Sciatic nerve (tissue), 2 donors: ENCODE measurements at regions not wholly inside any gene's neighbourhood (a gene's known extent, or its start where the extent isn't known, plus 50 kb on each side); places are given as distances from the start of the nearest gene placed in this dataset.
"Not testable (repeated sequence)": the region's sequence is repeated elsewhere in the genome, so short reads cannot be mapped to it uniquely, and the experiment has no call there.

Experiments
- ATAC-seq: fragments of 200-7000 bp; cut with Tn5 transposase; one replicate; pipeline ENCODE4 v1.9.1; 2020; ENCODE audit warnings: mild to moderate bottlenecking, moderate library complexity
- DNase-seq: peaks from one replicate; pipeline ENCODE4 v3.0.0-alpha.2; 2020; ENCODE audit warnings: low spot score
- intact Hi-C: fragments of 100-400 bp; cut with DNase I; formaldehyde crosslinking; loops from one replicate; pipeline ENCODE4 v1.14.2; 2022
- donor health status: DM: no; HTN: no; CAD: no.
- donor health status: DM: no; HTN: no; CAD: no.

DNA sequence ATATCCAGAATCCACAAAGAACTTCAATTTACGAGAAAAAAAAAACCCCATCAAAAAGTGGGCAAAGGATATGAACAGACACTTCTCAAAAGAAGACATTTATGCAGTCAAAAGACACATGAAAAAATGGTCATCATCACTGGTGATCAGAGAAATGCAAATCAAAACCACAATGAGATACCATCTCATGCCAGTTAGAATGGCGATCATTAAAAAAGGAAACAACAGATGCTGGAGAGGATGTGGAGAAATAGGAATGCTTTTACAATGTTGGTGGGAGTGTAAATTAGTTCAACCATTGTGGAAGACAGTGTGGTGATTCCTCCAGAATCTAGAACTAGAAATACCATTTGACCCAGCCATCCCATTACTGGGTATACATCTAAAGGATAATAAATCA is 419.9 kb upstream of the DDI1 start:
- DNase-seq, intact Hi-C loops, ATAC-seq: not testable (repeated sequence)

GRCh38 chr11:103618528-103618927 is 417.9 kb upstream of the DDI1 start:
- no peak for ATAC-seq
- no peak for DNase-seq
- intact Hi-C loops: no loop called here

DNA sequence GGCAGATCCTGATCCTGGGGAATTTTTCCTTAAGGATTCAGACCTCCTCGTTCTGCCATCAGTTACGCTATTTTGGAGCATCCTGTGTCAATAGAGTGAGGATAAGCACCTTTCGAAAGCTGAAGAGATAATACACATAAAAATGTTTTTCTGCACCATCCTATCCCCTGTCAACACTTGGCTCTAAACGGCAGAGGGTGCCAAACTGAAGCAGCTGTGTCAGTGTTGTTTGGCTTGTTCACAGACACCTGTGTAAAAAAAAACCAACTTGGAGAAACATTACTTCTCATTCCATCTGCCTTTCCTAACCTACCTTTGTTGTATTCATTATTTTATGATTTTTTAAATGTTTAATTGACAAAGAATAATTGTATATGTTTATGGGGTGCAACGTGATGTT is 417.0 kb upstream of the DDI1 start:
- intact Hi-C loops: no loop called here
- DNase-seq (no peak), ATAC-seq (no peak)

GRCh38 chr11:103619938-103620337 is 416.5 kb upstream of the DDI1 start:
- intact Hi-C loops: no loop called here
- DNase-seq: no peak
- no peak for ATAC-seq

- intact Hi-C loops: no loop called here
- ATAC-seq (no peak), DNase-seq (no peak)
These were observed 414.1 kb upstream of the DDI1 start for GRCh38 chr11:103622296-103622695.

GRCh38 chr11:103623933-103624332 is 412.5 kb upstream of the DDI1 start:
- intact Hi-C loops: no loop called here
- ATAC-seq (no peak), DNase-seq (no peak)

GRCh38 chr11:103624708-103625623 is 411.5 kb upstream of the DDI1 start:
- ATAC-seq (no peak), DNase-seq (no peak)
- intact Hi-C loops: no loop called here

DNA sequence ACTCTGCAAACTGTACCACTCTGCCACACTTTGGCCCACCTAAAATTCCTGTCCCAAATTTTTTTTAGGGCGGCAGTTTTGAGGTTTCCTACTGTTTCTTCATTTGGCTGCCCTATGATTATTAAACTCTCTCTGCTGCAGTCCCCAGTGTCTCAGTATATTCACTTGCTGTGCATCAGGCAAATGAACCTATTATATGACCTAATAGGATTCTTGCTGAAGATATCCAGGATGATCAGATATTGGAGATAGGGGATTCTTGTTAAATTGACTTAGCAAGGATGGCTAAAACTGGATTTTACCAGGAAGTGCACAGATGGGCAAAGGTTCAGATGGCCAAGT is 410.8 kb upstream of the DDI1 start:
- DNase-seq: no peak
- ATAC-seq: no peak
- intact Hi-C loops: no loop called here

GRCh38 chr11:103628121-103628520 is 408.3 kb upstream of the DDI1 start:
- DNase-seq (no peak), ATAC-seq (no peak)
- intact Hi-C loops: no loop called here

- intact Hi-C loops: no loop called here
- ATAC-seq: no peak
- no peak for DNase-seq
These were observed 404.6 kb upstream of the DDI1 start for GRCh38 chr11:103631841-103632240.

DNA sequence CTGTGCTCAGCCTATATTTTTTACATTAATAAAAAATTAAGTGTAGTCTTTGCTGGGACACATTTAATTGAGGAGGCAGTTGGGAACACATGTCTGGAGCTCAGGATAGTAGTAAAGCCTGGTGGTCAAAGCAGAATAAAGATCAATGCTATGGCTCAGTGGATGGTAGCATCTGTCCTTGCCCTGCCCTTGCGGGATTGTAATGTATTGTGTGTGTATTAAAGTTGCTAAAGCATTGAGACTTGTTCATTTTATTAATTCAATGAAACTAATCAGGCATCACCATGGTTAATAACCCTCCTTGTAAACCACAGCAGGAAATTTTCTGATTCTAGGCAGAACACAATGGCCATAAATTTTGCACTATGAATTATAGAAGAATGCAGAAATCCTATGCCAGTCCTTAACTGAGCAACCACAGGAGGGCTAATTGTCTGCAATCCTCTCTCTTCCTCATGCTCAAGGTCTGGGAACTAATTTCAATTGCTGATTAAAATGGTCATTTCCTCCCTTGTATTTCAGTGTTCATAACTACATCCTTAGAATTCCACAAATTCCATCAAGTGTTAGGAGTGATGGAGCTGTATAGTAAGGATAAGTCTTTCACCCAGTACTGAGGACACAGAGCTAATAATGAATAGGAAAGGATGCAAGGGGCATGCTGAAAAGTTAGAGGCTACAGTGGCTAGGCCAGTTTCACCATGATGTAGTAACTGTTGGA is 403.2 kb upstream of the DDI1 start:
- DNase-seq: no peak
- no peak for ATAC-seq
- intact Hi-C loops: no loop called here

DNA sequence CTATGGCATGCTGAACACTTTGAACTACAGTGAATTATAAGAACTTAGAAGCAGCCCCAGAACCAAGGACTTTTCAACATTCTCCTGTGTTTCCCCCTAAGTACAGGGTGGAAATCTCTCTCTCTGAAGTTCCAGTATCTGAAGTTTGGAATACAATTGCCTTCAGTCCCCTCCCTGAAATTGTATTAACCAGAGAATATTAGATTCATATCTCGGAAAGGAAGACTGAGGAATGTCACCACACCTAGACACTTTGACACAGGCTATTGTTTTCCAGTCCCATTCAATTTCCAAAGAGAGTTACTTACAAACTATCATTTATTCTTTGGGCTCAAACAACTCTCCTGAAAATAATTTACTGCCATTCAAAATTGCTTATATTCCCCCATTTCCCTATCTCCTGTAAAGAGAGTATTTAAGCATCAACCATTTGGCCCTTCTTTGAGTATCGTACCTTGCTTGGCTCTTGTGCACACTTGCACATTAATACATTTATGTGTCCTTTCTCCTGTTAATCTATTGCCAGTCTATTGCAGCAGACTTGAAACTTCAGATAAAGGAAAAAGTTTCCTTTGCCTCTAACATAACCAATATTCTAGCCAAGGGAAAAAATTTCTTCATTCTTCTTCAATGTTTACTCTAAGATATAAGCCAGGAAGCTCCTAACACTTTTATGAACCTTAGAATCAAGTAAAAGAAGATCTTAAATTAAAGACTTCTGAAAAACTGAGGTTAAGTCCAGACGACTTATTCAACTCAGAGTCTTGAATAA is 402.4 kb upstream of the DDI1 start:
- no peak for ATAC-seq
- intact Hi-C loops: no loop called here
- DNase-seq: no peak

DNA sequence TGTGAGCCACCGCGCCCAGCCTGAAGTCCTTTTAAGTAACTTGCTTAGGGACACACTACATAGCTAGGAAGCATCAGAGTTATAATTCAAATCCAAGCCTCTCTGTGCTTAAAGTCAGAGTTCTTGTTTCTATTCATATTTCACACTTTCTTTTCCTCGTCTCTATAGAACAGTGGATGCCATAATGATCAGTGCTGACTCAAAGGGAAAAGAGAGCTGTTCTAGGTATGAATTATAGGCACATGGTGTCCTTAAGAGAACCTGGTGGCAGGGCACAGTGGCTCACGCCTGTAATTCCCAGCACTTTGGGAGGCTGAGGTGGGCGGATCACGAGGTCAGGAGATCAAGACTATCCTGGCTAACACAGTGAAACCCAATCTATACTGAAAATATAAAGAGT is 400.2 kb upstream of the DDI1 start:
- intact Hi-C loops: no loop called here
- DNase-seq (no peak), ATAC-seq (no peak)

- DNase-seq (no peak), ATAC-seq (no peak)
- intact Hi-C loops: no loop called here
These were observed 399.1 kb upstream of the DDI1 start for GRCh38 chr11:103637295-103637694.

- DNase-seq: no peak
- no peak for ATAC-seq
- intact Hi-C loops: no loop called here
These were observed 398.6 kb upstream of the DDI1 start for GRCh38 chr11:103637831-103638230.

DNA sequence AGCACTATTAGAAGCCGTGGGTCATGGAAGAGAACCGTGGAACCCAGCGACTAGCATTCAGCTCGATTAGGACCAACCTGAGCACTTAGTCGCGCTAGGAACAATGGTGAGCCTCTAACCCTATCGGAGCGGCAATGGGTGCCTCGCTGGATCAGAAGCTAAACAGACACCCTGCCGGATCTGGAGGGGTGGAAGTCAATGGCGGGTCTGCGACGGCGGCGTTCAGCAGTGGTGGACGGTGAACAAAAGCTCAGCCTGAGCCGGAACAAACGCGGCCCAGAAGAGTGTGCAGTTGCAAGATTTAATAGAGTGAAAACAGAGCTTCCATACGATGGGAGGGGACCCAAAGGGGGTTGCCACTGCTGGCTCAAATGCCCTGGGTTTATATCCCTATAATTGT is 391.8 kb upstream of the DDI1 start:
- ATAC-seq (no peak), DNase-seq (no peak)
- intact Hi-C loops: no loop called here

GRCh38 chr11:103648054-103648453 is 388.4 kb upstream of the DDI1 start:
- DNase-seq (no peak), ATAC-seq (no peak)
- intact Hi-C loops: no loop called here

GRCh38 chr11:103648670-103649400 is 387.6 kb upstream of the DDI1 start:
- no peak for ATAC-seq
- DNase-seq: no peak
- intact Hi-C loops: no loop called here

- ATAC-seq (no peak), DNase-seq (no peak)
- intact Hi-C loops: no loop called here
These were observed 387.0 kb upstream of the DDI1 start for GRCh38 chr11:103649401-103649895.
